ENCODE measurements at regions not wholly inside any gene's neighbourhood (a gene's known extent, or its start where the extent isn't known, plus 50 kb on each side); places are given as distances from the start of the nearest gene placed in this dataset.

DNA sequence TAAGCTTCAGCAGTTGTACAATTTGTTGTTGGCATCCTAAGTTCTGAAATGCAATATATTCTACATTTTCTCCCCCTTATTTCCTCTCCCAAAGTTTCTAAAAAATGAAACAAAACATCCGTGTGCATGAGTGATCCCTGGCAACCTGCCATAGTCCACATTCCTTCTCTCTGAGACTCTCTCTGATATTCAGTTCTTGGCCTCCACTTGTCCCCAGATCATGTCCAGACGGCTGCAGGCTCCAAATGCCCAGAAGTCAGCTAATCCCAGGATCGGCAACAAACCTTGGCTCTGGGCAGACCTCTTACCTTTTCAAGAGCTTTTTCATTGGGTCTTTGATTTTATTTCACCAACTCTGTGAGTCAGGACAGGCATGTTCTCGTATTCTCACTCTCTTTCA, 187.8 kb downstream of the ETS2 start:
- TF ChIP-seq, protein P1, sequence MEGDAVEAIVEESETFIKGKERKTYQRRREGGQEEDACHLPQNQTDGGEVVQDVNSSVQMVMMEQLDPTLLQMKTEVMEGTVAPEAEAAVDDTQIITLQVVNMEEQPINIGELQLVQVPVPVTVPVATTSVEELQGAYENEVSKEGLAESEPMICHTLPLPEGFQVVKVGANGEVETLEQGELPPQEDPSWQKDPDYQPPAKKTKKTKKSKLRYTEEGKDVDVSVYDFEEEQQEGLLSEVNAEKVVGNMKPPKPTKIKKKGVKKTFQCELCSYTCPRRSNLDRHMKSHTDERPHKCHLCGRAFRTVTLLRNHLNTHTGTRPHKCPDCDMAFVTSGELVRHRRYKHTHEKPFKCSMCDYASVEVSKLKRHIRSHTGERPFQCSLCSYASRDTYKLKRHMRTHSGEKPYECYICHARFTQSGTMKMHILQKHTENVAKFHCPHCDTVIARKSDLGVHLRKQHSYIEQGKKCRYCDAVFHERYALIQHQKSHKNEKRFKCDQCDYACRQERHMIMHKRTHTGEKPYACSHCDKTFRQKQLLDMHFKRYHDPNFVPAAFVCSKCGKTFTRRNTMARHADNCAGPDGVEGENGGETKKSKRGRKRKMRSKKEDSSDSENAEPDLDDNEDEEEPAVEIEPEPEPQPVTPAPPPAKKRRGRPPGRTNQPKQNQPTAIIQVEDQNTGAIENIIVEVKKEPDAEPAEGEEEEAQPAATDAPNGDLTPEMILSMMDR (IDR thresholded peaks at IDR 0.05; ENCODE audit: extremely low read depth, missing control alignments) = no peak
- no peak for DNase-seq (ENCODE audit: low spot score)

DNA sequence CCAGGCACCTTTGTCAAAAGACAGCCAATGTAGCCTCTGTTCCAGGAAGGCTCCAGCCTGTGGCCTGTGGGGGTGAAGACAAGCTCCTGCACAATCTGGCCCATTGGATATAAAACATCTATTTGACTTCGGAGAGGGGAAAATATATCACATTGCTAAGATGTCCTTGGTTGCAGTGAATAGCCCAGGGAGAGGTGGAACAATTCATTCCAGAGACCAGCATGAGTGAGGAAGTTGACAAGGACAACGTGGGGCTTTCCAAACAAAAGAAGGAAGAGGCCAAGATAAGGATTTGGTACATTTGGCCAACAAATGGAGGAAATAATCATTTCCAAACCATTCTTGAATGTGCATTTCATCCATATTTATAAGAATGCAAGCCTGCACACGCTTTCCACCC, 187.0 kb downstream of the ETS2 start:
- no peak for DNase-seq (ENCODE audit: low spot score)
- TF ChIP-seq, protein P1 (IDR thresholded peaks at IDR 0.05; ENCODE audit: extremely low read depth, missing control alignments) = no peak

DNA sequence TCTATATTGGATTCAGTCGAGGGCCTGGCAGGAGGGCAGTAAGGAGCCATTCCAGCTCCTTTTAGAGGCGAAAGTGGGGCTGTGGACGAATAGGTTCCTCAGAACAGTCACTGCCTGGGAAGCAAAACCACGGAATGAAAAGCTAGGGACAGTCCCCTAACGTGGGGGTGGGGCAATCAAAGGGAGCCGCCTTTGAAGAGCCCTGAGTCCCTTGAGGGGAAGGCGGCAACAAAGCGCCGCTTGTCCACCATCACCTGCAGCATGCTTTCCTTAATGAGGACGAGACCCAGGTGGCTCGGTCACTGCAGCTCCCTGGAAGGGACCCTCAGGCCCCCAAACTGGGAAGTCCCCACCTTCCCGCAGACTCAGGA, 184.7 kb downstream of the ETS2 start:
- DNase-seq (ENCODE audit: low spot score) = no peak
- TF ChIP-seq, protein P1 (IDR thresholded peaks at IDR 0.05; ENCODE audit: extremely low read depth, missing control alignments) = no peak

GRCh38 chr21:38989745-38990423, 184.2 kb downstream of the ETS2 start:
- TF ChIP-seq, protein P1 (IDR thresholded peaks at IDR 0.05; ENCODE audit: extremely low read depth, missing control alignments) = no peak
- no peak for DNase-seq (ENCODE audit: low spot score)

GRCh38 chr21:38989379-38989744, 183.6 kb downstream of the ETS2 start:
- DNase-seq (ENCODE audit: low spot score) = no peak
- TF ChIP-seq, protein P1 (IDR thresholded peaks at IDR 0.05; ENCODE audit: extremely low read depth, missing control alignments) = no peak

- no peak for DNase-seq (ENCODE audit: low spot score)
Observed at GRCh38 chr21:38988509-38989378, 183.0 kb downstream of the ETS2 start.

More at GRCh38 chr21:38988509-38989378, 183.0 kb downstream of the ETS2 start:
- TF ChIP-seq, protein P1 (IDR thresholded peaks at IDR 0.05; ENCODE audit: extremely low read depth, missing control alignments) = no peak
